ENCODE measurements at regions not wholly inside any gene's neighbourhood (a gene's known extent, or its start where the extent isn't known, plus 50 kb on each side); places are given as distances from the start of the nearest gene placed in this dataset.
"Not testable (repeated sequence)": the region's sequence is repeated elsewhere in the genome, so short reads cannot be mapped to it uniquely, and the experiment has no call there.

- not testable (repeated sequence) for TF ChIP-seq CTCF (conservative IDR thresholded peaks at IDR 0.05 in 1 of 2, IDR thresholded peaks at IDR 0.05 in 1 of 2; ENCODE audit: low read depth in 1 of 2, low read length in 2 of 2); EZH2 (IDR thresholded peaks at IDR 0.05; ENCODE audit: low read length, missing control alignments)
These were observed 97.5 kb upstream of the KCNMA1 start for GRCh38 chr10:77735136-77735535.
